RPMI7951 (cell line): ENCODE measurements at regions not wholly inside any gene's neighbourhood (a gene's known extent, or its start where the extent isn't known, plus 50 kb on each side); places are given as distances from the start of the nearest gene placed in this dataset.

Source experiments
- DNase-seq: peaks from one replicate; pipeline ENCODE4 v3.0.0-alpha.2; 2012; ENCODE audit warnings: low read depth

DNA sequence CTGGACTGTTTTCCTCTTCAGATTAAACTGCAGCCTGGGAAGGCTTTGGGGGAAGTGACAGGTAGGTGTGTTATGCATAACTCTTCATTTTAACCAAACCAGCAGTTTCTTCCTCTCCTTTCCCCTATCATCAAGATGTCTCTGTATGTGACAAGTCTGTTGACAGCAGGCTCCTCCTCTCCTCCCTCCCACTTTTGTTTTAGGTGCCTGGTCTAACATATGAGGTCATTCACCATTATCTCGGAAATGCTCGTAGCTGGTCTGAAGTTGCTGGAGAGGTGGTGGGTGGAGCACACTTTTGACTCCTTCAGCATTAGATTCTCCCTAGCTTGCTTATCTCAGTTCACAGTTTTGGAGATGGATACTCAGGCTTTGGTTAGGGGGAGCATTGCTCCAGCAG lies 571.0 kb upstream of the EEF2KMT start:
- DNase-seq, result no peak

DNA sequence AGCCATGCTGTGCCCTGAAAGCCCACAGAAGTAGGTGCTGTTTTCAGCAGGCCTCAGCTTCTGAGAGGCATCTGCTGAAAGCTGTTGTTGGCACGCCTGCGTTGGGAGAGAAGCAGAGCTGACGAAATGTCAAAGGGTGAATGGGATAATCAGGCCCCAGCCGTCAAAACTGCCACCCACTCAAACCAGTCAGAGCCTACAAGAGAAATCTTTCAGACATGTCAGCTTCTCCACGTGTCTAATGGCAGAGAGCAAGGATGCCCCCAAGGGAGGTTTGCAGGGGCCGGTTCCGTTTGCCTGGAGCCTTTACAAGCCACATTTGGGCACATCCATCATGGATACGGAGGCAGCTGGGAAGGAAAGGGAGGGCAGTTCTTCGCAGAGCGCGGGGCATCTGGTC lies 568.2 kb upstream of the EEF2KMT start:
- DNase-seq, result no peak

DNA sequence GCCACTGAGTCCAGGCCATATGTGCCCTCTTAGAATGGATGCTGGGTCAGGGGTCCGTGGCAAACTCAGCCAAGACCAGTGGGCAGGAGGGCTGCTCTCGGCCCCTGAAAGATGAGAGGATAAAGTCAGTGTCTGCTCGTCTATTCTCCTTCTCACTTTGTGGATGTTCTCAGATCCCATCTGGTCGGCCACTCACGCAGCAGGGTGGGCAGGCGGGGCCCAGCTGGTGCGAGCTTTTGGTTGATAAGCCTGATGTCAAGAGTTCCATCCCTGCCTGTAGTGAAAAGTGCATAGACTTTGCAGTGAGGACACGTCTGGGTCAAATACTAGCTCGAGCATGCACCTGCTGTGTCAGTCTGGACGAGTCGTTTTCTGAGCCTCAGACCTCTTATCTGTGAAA lies 556.2 kb upstream of the EEF2KMT start:
- no peak for DNase-seq

DNA sequence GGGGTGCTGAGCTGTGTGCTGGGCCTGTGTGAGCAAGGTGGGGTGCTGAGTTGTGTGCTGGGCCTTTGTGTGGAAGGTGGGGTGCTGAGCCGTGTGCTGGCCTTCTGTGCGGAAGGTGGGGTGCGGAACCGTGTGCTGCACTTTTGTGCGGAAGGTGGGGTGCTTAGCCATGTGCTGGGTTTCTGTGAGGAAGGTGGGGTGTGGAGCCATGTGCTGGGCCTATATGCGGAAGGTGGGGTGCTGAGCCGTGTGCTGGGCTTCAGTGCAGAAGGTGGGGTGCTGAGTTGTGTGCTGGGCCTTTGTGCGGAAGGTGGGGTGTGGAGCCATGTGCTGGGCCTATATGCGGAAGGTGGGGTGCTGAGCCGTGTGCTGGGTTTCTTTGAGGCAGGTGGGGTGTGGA lies 555.4 kb upstream of the EEF2KMT start:
- DNase-seq, result no peak

DNA sequence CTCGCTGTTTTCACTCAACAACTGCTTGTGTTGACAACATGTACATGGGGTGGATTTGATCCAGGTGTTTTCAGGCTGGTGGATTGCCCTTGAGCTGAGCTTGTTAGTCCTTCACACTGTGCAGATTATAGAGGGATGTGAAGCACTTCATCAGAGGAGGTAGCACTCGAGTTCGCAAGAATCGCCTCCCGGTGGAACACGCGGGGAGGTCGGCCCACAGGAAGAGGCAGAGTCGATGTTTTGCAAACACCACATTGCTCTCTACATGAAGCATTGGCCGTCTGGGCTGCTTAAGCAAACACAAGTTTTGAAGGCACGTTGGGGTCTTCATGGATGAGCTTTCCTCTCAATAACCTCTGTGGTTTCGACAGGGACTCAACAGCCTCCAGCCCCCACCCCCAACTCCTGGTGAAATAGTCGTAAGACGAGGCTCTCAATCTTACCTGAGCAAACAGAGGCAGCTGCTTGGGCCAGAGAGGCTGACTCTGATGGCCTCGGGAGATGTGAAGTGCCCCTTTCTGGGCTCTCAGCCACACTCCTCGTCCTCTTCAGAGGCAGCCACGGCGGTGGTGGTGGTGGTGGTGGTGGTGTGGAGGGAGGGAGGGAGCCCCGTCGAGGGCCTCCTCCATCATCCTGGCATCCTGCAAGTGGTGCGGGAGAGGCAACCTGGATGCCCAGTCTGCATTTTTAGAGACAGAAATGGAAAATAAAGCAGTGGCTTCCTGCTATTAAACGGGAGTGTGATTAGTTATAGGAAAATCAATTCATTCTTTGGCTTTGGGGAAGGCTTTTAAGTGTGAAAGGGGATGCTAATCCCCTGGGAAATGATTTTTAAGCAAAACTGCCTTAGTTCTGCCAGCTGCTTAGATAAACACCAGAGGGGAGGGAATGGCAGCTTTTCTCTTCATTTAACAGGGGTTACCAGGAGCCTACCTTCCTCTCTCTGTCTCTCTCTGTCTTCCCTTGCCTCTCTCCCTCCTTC lies 552.5 kb upstream of the EEF2KMT start:
- DNase-seq, result no peak

DNA sequence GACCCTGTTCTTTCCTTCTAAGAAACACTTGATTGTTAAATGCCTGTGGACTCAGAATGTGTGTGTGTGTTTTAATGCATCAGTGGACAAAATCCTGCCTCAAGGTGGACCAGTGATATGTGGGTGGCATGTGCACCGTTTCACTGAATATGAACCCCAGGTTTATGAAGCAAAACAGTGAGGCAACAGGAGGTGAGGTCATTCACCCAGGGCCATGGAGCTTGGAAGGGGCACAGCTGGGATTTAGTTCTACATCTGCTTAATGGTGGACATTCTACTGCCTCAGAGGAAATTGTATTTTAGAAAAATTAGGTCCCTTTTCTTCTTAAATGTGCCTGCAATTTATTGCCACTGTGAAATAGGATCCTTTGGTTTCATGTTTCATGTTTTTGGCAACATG lies 549.5 kb upstream of the EEF2KMT start:
- no peak for DNase-seq

DNA sequence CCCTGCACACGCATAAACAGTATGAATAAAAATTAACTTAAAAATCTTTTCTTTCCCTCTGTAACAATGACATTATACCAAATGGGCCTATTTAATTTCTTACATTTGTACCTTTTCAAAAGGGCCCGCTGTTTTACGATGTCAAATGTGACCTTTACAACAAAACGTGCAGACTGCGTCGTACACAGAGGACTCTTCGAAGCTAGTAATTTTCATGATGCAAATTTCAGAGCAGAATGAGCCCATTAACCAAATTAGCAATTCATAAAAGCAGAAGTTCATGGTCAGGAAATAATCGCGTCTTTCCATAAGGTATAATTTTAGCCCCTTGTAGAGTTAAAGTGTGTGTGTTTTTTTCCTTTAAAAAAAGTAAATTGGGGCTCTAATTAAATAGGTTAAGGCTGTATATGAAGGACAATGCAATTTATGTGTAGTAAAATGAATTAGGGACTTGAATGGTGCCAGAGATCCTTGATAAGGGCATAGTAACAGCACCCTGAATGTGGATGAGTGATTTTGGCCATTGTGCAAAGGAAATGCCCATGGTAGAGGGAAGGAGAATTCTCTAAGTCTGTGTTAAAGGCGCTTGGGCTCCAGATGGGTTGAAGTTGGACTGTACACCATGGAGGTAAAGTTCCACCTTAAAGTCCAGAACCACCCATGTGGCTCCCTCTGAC lies 546.4 kb upstream of the EEF2KMT start:
- no peak for DNase-seq

DNA sequence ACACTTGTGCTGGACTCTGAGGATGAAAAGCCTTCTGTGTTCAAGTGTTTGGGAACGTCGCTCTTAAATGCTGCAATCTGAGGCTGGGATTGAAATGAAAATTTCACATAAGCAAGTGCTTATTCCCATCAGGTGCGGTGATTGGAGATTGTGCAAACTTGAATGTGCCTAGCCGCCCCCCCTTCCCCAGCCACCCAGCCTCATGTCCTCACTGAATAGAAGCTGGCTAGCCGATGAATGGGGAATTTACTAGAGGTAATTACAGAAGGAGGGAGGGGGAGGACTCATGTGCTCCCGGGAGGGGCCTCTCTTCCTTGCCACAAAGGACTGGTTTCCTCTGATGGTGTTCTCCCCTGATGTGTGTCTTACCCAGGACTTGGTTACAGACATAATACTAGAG lies 544.8 kb upstream of the EEF2KMT start:
- no peak for DNase-seq

DNA sequence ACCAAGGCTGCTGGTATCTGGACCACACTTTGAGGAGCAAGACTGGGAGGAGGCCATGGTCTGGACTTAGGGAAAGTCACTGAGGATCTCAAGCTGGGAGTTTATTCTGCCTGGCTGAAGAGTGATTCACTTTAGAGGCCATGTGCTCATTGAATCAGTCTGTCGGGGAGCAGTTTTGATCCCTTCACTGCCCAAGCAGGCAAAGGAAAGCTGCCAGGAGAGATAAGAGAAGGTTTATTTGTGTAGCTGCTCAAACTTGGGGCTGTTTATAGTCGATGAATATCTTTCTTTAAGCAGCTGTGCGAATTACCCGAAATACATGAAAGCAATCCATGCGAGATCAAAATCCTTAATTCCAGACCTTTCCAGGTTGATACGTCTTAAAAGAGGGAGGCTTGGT lies 544.4 kb upstream of the EEF2KMT start:
- no peak for DNase-seq

DNA sequence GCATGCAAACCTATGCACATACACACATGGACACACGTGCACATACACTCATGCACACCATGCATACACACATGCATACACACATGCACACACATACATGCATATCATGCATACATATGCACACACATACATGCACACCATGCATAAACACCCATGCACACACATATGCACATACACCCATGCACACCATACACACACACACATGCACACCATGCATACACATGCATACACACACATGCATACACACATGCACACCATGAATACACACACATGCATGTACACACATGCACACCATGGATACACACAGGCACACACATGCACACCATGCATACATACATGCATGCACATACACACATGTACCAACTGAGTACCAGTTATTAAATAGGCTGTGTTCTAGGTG lies 543.3 kb upstream of the EEF2KMT start:
- no peak for DNase-seq

DNA sequence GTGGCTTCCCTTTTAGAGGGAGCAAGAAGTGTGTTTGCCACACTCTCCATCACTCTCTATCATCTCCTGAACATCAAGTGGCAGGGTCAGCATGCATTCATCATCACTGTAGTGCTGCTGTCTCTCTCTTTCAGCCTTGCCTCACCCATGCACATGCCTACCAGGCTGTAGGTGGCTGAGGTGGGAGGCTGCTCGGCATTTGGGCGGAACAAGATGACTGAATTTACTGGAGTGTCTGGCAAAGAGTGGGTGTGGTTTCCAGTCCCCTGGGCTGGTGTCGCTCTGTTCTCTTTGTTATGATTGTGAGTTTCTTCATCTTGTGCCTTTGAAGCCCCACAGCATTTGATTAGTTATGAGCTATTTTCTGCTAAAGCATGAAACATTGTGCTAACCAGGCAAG lies 541.9 kb upstream of the EEF2KMT start:
- no peak for DNase-seq

DNA sequence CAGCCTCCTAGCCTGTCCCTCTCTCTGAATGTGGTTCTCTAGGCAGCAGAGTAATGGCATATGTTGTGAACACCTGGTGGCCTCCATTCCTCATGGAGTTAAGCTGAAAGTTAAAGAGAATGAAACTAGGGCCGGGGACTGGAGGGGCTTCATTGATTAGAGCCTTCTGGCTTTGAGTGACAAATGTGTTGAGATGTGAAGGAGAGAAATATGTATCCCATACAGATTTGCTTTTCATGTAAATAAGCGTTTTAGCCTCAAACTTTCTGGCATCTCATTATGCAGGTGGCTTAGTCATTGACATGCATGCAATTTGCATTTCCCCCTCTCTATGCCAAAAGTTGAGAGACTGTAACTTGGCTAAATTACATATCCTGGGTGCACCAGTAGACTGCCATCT lies 537.7 kb upstream of the EEF2KMT start:
- no peak for DNase-seq

DNA sequence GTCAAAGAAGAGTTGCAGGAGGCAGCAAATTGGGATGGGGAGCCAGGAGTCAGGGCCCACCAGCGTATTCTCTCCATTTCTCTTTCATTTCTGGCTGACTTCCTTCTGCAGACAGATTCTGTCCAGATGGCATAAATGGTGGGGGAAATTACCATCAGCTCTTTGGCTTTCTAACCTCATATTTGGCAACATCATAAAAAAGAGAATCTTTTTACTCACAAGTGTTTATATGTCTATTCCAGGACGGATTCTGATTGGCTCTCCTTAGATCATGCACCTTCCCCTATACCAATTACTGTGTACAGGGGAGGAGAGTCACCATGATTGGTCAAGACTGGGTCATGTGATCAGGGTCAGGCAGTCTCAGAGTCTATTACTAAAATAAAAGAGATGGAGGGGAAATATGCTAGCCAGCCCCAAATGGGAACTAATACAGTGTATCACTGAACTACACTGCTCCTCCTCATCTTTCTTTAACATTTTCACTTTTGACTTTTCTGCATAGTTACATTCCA lies 537.1 kb upstream of the EEF2KMT start:
- no peak for DNase-seq

DNA sequence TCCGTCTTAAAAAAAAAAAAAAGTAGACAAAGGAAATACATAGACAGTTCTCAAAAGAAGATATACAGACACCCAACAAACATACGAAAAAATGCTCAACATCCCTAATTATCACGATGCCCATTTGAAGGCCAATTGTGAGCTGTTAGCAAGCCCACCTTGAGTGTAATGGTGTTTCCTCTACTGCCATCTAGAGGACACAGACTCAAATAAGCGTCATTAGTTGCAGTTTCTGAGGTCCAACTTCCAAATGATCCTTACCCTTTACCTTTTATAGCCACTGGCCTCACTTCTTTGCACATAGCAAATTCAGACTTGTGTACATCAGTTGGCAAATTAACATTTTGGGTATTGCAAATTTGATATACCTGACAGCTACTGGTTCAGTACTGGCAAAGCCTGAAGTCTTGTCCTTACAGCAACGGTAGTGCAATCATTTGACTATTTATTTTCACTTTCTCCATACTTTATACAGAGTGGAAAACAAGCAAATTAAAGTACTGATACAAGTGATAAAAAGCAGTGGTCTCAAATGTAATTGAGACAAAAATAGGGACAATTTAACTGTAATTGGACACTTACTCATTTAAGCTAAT lies 536.3 kb upstream of the EEF2KMT start:
- peak; percentile 17 for DNase-seq

DNA sequence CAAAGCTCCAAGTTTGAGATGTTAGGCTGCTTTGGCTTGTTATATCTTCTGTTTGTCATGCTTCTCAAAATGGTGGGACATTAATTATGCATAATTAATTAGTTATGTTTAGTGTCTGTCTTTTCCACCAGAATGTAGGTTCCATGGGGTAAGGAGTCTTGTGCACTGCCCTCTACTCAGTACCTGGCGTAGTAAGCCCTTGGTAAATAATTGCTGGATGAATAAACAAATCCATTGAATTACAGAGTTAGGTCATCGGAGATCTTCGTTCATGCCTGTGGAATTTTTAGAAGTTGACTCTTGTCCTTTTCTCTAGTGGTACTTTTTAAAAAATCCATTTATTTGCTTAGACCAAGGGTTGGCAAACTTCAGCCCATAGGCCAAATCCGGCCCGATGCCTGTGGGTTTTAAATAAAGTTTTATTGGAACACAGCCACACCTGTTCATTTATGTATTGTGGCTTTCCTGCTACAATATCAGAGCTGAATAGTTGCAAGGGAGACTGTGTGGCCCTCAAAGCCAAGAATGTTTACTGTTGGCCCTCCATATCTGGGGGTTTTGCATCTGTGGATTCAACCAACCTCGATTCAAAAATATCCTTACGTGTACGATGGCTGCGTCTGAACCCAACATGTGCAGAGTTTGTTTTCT lies 524.8 kb upstream of the EEF2KMT start:
- DNase-seq, result no peak

DNA sequence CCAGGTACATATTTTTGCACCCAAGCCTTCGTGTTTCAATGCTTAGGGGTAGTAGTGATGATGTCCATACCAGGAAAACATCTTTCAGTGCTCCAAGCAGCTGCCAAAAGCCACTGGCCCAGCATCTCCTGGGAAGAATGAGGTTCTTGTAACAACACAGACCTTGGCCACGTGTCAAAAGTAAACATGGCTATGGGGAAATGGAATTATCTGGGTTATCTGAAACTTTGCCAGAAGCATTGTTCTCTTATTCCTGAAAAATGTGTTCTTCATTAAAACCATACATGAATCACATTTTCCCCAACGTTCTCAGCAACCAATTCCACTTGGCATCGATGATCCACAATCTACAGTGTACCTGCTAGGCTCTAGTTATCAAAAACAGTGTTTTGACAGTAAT lies 524.2 kb upstream of the EEF2KMT start:
- DNase-seq, result no peak

DNA sequence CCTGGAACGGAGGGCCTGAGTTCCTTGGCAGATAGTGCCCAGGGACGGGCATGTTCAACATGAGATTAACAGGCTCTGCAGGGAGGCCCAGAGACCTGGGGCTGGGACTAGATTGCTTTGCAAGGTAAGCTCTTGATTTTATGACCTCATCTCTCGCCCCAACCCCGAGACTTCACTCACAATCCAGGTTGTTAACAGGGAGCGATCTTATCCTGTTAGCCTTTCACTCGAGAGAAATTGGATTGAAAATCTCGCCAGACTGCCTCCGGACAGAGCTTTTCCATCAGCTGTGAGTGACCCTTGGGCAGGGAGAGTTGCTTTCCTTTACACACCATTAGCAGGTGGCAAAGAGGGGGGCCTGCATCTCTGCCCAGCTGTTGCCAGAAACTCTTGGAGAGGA lies 521.7 kb upstream of the EEF2KMT start:
- no peak for DNase-seq

DNA sequence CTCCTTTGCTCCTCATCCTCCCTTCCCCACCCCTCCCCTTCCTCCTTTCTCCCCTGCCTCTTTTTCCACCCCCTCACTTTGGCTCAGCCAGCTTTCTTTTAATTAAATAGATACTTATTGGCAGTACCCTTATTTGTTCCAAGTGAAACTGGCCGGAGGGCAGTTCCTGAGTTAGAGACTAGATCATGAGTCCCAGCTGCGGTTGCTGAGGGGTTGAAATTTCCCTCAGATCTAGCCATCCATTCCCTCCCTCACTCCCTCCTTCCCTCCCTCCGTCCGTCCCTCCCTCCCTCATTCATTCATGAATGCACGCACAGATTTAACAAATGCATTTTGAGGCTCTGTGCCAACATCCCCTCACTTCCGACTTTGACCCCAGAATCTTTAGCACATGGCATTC lies 519.2 kb upstream of the EEF2KMT start:
- DNase-seq, result no peak

DNA sequence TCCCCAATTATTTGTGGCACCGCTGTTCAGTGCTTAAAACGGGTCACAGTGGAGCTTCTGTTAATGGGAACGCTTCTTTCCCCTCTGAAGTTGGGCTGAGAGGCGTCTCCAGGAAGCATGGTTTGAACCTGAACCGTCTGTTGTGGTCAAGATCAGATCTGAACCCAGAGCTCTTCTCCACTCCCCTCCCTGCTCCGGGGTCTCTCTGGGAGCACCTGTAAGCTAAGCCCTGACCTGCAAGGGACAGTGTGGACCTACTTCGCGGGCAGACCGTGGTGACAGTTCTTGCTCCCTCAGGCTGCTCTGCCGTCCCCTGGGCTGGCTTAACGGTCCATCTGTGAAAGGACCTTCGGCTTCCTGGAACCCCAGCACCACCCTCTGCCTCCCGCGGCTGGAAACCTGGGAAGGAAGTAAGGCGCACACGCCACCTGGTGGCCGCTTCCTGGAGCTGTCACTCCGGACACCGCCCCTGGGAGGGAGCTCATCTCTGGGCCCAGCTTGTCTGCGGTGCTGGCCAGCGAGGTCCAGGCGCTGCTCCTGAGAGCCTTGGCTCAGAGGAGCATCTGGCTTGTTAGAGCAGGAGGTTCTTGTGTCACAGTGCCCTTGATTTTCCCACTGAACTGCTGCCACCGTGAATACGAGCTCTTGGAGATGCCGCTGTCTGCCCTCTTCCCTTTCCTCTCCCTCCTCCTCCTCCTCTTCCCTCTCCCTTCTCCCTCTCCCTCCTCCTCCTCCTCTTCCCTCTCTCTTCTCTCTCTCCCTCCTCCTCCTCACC lies 518.5 kb upstream of the EEF2KMT start:
- peak; percentile 46 for DNase-seq

DNA sequence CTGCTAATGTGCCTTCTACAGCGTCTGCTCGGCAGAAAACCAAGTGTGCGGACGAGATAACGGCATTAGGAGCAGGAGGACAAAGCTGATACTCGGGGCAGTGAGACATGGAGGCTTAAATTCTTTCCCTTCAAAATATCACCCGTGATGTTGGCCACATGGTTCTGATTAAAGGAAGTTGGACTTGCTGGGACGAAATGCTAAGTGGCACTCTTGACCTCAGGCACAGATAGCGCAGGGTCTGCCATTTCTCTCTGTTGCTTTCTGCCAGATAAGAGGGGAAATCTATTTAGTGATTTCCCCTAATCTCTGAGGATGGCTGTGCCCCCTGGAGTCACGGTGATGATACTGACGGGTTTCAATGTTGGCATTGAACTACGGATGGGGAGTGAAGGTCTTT lies 509.6 kb upstream of the EEF2KMT start:
- DNase-seq, result no peak

DNA sequence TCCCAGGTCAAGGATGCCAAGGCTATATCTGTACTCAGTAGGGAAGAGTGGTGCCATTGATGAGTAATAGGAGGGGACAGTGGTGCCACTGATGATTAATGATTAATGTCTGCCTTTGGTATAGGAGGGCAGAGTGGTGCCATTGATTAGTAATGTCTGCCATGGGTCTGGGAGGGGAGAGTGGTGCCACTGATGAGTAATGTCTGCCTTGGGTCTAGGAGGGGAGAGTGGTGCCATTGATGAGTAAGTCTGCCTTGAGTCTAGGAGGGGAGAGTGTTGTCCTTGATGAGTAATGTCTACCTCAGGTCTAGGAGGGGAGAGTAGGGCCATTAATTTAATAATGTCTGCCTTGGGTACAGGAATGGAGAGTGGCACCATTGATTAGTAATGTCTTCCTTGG lies 507.8 kb upstream of the EEF2KMT start:
- DNase-seq, result no peak
